Motor neuron (in vitro differentiated cells): ENCODE measurements at regions not wholly inside any gene's neighbourhood (a gene's known extent, or its start where the extent isn't known, plus 50 kb on each side); places are given as distances from the start of the nearest gene placed in this dataset.
A peak's percentile ranks its signal among the peaks of the same experiment; 100 is the strongest.

Source experiments
- ATAC-seq, 8 experiments: fragments of 200-7000 bp; cut with Tn5 transposase; replicated peaks in 6 of 8; 2 replicates each; pipeline ENCODE4 v1.8.0; 2021; ENCODE audit warnings: mild to moderate bottlenecking in 8 of 8, moderate library complexity in 8 of 8
- H3K27ac ChIP-seq, 2 donors: fragments of 250-450 bp; sonication (Bioruptor Pico); 2 replicates each; pipeline ENCODE4 v1.9.0; 2021; ENCODE audit warnings: antibody characterized with exemption in 2 of 2, mild to moderate bottlenecking in 2 of 2, moderate library complexity in 1 of 2
- H3K4me1 ChIP-seq, 2 donors: fragments of 250-450 bp; sonication (Bioruptor Pico); replicated peaks in 1 of 2; 2 replicates each; pipeline ENCODE4 v1.6.1; 2021; ENCODE audit warnings: antibody characterized with exemption in 2 of 2, mild to moderate bottlenecking in 2 of 2, moderate library complexity in 1 of 2
- H3K4me3 ChIP-seq, 5 donors: fragments of 250-450 bp; sonication (Bioruptor Pico); 2 replicates each; pipeline ENCODE4 v1.9.0; 2021; ENCODE audit warnings: antibody characterized with exemption in 5 of 5, mild to moderate bottlenecking in 5 of 5, moderate library complexity in 4 of 5
- WGBS, 10 experiments: fragments of 450-650 bp; shearing (Covaris generic); methylation state at CpG; one replicate each; pipeline ENCODE4 v1.0.0; 2022; 5-methylcytosine and 5-hydroxymethylcytosine counted together
- in situ Hi-C, 9 experiments: fragments of 400-800 bp; cut with MboI; loops; one replicate each; pipeline ENCODE4 v1.15.0; 2021; ENCODE audit warnings: low sequenced_read_pairs in 9 of 9, low pct_unique_long_range_greater_than_20kb in 2 of 9; ENCODE audit not compliant: unreplicated experiment in 9 of 9

DNA sequence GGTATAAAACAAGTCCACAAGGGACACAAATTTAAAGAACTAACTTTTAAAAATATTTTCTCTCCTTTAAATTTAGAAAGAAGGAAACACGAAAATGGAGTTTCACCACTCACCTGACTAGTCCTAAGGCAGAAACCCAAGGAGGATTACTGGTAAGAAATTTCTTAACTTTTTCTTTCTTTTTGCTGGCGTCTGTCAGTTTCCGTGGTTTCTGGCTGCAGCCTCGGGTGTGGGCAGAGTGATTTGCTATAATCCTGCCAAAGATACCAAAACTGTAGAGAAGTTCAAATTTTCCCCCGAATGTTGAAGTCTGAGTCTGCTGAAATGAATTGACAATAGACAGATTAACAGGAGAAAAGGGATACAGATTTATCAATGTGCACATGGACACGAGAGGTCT lies 843.6 kb upstream of the ALCAM start:
- no peaks in the 10 kb centered on the region for H3K4me1 ChIP-seq
- H3K27ac ChIP-seq: no peak overlapping the region
- H3K4me3 ChIP-seq: no peak overlapping the region
- 11 to 91% (median 71%) methylated on average over 3 to 6 of the region's 6 CpGs for WGBS, 10 experiments
- ATAC-seq: no peak
- in situ Hi-C loops: no loop called here

DNA sequence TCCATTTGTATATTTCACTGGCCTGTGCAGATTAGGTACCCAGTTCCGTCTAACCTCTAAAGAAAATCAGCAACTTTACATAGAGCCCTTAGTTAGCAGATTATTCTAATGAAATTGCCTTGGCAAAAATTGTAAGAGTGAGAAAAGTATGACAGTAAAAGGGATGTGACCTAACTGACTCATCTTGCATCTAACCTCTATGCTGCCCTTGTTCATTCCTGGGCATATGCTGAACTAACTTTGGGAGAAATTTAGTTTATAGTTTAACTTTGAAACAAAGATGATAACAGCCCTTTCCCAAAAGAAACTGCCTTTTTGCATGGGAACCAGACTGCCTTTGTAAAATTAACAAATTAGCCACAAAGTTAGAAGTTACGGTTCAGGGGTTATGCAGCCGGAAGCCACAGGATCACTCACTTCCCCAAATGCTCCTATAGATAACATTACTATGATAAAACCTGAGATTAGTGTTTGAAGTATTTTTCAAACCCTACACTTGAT lies 839.8 kb upstream of the ALCAM start:
- H3K27ac ChIP-seq: no peak overlapping the region
- in situ Hi-C loops: no loop called here
- 22 to 93% (median 68%) methylated on average over 1 to 3 of the region's 3 CpGs; no CpG with 5 or more reads in 2 of the 10 experiments for WGBS, 10 experiments
- no peak overlapping the region for H3K4me3 ChIP-seq
- ATAC-seq: no peak
- H3K4me1 ChIP-seq: no peaks in the 10 kb centered on the region

DNA sequence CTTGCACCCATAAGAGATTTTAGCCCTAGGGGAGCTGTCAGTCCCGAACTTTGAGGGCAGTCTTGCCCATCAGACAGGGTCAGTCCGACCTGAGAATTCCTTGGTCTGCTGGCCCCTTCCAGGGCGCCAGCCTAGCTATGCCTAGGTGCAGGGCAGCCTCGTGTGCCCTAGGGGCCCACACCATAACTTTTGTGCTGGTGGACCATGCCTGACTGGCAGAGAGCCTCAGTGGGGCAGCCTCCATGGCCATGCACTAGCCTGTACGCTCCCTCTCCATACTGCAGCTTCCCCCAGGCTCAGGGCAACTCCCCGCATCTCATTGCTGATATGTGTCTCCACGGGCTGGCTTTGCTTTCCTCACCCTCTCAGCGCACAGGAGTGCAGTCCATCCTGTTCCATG lies 835.8 kb upstream of the ALCAM start:
- ATAC-seq: no peak
- 58 to 100% (median 100%) methylated on average over 1 to 6 of the region's 8 CpGs; no CpG with 5 or more reads in 5 of the 10 experiments for WGBS, 10 experiments
- Histone ChIP-seq H3K4me1 (no peaks in the 10 kb centered on the region), H3K27ac (no peak overlapping the region), H3K4me3 (no peak overlapping the region)
- in situ Hi-C loops: no loop called here

DNA sequence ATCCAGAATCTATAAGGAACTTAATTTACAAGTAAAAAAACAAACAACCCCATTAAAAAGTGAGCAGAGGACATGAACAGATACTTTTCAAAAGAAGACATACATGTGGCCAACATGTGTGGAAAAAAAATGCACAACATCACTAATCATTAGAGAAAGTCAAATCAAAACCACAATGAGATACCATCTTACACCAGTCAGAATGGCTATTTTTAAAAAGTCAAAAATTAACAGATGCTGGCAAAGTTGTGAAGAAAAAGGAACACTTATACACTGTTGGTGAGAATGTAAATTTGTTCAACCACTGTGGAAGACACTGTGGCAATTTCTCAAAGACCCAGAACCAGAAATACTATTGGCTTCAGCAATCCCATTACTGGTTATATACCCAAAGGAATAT lies 830.0 kb upstream of the ALCAM start:
- in situ Hi-C loops: no loop called here
- no peak for ATAC-seq
- no peaks in the 10 kb centered on the region for H3K4me1 ChIP-seq
- no peak overlapping the region for H3K4me3 ChIP-seq
- no peak overlapping the region for H3K27ac ChIP-seq

DNA sequence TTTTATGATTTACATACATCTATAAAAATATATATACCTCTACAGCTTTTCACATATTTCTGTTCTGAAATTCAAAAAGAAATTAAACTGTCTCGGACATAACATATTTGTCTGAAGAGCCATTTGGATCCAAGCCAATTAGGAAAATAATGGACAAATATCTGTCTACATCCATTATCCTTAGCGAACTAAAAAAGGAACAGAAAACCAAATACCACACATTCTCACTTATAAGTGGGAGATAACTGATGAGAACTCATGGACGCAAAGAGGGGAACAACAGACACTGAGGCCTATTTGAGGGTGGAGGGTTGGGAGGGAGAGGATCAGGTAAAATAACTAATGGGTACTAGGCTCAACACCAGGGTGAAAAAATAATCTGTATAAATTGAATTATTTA lies 829.4 kb upstream of the ALCAM start:
- Histone ChIP-seq H3K4me3 (no peak overlapping the region), H3K4me1 (no peaks in the 10 kb centered on the region), H3K27ac (no peak overlapping the region)
- WGBS, 10 experiments: 12 to 100% (median 88%) methylated on average over 1 to 3 of the region's 3 CpGs; no CpG with 5 or more reads in 2 of the 10 experiments
- in situ Hi-C loops: no loop called here
- ATAC-seq: no peak

DNA sequence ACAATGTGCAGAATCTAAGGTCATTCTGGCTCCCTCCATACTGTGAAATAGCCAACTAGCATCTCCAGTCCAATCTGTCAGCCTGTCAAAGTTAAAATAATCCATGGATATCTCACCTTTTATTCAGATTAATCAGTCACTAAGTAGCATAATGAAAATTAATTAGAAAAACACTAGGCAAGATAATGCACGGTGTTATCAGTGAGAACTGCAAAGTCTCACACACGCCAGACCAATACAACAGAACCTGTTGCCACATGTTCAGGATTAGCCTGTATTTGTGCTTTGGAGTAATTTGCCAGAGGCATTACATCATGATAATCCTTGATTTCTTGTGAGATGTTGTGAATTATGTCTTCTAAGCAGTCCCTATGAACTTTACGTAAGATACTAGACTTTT lies 820.4 kb upstream of the ALCAM start:
- in situ Hi-C loops: no loop called here
- H3K4me1 ChIP-seq: peaks cover 0 to 3% of the 10 kb centered on the region in 2 donors
- H3K4me3 ChIP-seq: no peak overlapping the region
- no peak for ATAC-seq
- 21 to 100% (median 86%) methylated on average over 1 to 3 of the region's 3 CpGs for WGBS, 10 experiments
- H3K27ac ChIP-seq: no peak overlapping the region

DNA sequence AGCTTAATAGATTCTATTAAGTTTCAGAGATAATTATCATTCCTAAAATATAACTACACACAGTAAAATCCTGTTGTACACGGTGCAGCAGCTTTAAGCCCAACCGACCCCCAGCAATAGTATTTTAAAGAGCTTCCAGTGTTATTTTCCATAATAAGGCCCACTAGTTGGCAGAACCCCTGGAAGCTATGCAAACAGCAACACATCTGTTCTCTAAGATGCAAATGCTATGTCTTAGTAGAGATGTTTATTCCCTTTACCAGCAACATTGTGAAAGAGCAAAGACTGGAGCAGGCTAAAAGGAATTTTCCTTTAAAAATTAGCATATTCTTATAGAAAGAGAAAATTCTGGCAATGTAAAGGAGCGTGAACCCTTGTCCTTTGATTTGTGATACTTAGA lies 819.7 kb upstream of the ALCAM start:
- peaks cover 0 to 3% of the 10 kb centered on the region in 2 donors for H3K4me1 ChIP-seq
- no peak overlapping the region for H3K4me3 ChIP-seq
- peak in 3 of 8 experiments; percentile 81 to 84 (median 82) for ATAC-seq

DNA sequence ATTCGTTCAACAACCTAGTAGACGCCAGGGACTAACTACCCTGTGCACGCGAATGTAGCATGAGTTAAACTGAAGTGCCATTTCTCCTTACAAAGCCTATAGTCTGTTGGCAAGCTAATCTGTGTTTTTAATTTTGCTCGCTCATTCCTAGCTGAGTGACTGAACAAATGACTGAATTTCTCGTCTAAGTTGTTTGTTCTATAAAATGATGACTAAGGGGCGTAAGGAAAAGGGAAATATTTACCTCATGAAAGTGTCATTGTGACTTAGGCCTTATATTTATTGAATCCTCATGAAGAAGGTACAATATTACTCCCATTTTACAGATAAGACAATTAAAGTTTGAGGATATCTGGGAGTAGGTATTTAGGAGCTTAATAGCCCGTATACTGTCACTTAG lies 818.3 kb upstream of the ALCAM start:
- peaks cover 2 to 3% of the 10 kb centered on the region in 2 donors for H3K4me1 ChIP-seq
- 59 to 96% (median 84%) methylated on average over 3 to 8 of the region's 8 CpGs; no CpG with 5 or more reads in 1 of the 10 experiments for WGBS, 10 experiments
- H3K4me3 ChIP-seq: no peak overlapping the region
- ATAC-seq: no peak
- no peak overlapping the region for H3K27ac ChIP-seq
- in situ Hi-C loops: no loop called here

More for the DNA sequence above, 819.7 kb upstream of the ALCAM start:
- WGBS, 10 experiments: 0 to 46% (median 26%) methylated on average over 1 to 3 of the region's 3 CpGs; no CpG with 5 or more reads in 1 of the 10 experiments
- no peak overlapping the region for H3K27ac ChIP-seq
- in situ Hi-C loops: no loop called here

DNA sequence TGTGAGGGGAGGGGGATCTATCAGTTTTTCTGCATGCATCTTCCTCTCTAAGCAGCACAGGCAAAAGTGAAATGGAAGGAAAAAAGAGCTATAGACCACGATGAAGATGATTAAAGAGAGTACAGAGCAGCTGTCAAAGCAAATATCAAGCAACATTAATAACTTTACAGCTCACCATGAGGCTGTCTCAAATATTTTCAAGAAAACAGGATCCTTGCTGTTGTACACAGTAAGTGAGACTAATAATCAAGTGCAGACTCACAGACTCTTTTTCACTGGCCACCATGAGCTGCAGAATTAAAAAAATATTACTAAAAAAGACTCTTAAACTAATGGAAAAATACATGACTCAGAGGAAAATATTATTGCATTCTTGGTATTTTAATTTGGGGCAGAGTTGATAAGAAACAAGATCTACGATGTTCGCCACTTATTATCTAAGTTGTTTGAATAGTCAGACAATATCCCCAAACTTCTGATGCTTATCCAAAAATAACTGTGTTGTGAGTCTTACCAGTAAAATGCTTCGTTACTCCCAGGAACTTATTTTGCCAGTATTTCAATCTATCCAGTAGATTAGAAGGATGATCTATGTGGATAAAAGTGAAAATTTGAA lies 817.5 kb upstream of the ALCAM start:
- Histone ChIP-seq H3K4me3 (no peak overlapping the region), H3K4me1 (peaks cover 2 to 3% of the 10 kb centered on the region in 2 donors), H3K27ac (no peak overlapping the region)
- in situ Hi-C loops: no loop called here
- 6 to 100% (median 77%) methylated on average over 1 to 4 of the region's 4 CpGs for WGBS, 10 experiments
- no peak for ATAC-seq

DNA sequence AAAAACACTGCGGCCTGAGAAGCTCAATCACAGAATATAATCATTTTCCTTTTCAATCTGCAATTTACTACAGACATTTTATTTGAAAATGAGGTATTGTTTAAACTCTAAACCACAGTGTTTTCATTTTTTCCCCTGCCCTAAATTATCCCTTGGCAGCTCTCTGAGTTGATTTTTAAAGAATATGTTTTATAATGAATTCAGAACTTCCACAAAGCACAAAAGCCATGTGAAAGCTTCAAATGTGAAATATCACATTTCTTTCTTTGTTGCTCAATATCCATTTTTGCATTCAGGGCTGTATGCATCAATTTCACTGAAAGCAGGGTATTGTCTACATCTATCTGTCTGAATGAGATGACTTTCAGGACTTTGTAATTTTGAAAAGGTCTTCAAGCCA lies 813.6 kb upstream of the ALCAM start:
- Histone ChIP-seq H3K4me1 (peaks cover 10 to 30% of the 10 kb centered on the region in 2 donors), H3K4me3 (no peak overlapping the region), H3K27ac (no peak overlapping the region)
- ATAC-seq: peak in 1 of 8 experiments; percentile 30
- in situ Hi-C loops: no loop called here
- WGBS, 10 experiments: 55 to 100% (median 100%) methylated on average over 1 of the region's 1 CpG

DNA sequence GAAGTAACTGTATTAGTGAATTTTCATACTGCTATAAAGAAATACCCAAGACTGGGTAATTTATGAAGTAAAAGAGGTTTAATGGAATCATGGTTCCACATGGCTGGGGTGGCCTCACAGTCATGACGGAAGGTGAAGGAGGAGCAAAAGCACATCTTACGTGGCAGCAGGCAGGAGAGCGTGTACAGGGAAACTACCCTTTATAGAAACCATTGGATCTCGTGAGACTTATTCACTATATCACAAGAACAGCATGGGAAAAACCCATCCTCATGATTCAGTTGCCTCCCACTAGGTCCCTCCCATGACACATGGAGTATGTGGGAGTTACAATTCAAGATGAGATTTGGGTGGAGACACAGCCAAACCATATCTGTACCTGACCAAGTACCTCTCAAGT lies 812.3 kb upstream of the ALCAM start:
- in situ Hi-C loops: no loop called here

DNA sequence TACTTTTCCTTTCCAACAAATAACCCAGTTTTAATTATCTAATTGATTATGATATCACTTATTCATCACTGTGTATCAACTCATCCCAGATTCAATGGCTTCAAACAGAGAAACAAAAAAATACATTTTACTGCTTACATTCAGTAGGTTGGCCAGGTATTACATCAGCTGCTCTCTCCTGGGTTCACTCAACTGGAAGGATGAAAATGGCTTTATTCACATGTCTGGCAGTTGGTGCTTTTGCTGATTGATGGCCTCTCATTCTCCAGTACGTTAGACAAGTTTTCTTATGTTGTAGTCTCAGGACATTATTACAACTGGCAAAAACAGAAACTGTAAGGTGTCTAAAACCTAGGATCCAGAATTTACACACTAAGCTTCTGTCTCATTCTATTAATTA lies 811.0 kb upstream of the ALCAM start:
- H3K4me3 ChIP-seq: no peak overlapping the region
- in situ Hi-C loops: no loop called here
- peak overlapping the region in 1 of 2 donors; percentile 79 for H3K27ac ChIP-seq
- WGBS, 10 experiments: 0 to 75% (median 13%) methylated on average over 1 of the region's 1 CpG; no CpG with 5 or more reads in 5 of the 10 experiments
- ATAC-seq: peak in 5 of 8 experiments; percentile 84 to 96 (median 93)
- peaks cover 10 to 30% of the 10 kb centered on the region in 2 donors for H3K4me1 ChIP-seq

More for the DNA sequence above, 812.3 kb upstream of the ALCAM start:
- Histone ChIP-seq H3K4me3 (no peak overlapping the region), H3K4me1 (peaks cover 10 to 30% of the 10 kb centered on the region in 2 donors), H3K27ac (no peak overlapping the region)
- 56 to 100% (median 93%) methylated on average over 2 to 4 of the region's 4 CpGs; no CpG with 5 or more reads in 4 of the 10 experiments for WGBS, 10 experiments
- ATAC-seq: no peak

DNA sequence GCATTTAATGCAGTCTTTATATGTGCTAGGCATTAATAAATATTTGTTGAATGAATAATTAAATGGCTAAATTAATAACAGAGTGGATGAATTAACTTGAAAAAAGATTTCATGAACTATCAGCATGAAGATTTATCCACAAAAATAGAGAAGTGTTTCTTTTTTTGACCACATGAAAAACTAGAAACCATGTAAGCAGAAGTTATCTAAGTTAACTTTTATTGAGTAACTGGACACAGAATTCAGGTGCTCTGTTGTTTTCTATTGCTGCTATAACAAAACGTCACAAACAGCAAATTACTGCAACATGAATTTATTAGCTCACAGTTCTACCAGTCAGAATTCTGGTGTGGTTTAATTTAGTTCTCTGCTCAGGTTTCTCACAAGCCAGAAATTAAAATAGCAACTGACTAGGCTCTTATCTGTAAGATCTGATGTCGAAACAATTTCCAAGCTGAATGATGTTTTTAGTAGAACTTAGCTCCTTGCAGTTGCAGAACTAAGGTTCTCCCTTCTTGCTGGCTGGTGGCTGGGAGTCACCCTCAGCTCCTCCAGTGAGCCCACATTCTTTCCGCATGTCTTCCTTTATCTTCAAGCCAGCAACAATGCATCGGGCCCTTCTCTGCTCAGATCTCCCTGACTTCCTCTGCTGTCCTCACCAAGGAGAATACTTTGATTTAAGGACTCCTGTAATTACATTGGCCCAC lies 810.2 kb upstream of the ALCAM start:
- 35 to 100% (median 63%) methylated on average over 1 to 4 of the region's 4 CpGs; no CpG with 5 or more reads in 2 of the 10 experiments for WGBS, 10 experiments
- Histone ChIP-seq H3K27ac (no peak overlapping the region), H3K4me1 (peaks cover 10 to 30% of the 10 kb centered on the region in 2 donors), H3K4me3 (no peak overlapping the region)
- in situ Hi-C loops: no loop called here
- peak in 1 of 8 experiments; percentile 42 for ATAC-seq
